Glutamatergic neuron (in vitro differentiated cells): ENCODE measurements at regions not wholly inside any gene's neighbourhood (a gene's known extent, or its start where the extent isn't known, plus 50 kb on each side); places are given as distances from the start of the nearest gene placed in this dataset.

ENCODE experiments used
- DNase-seq: peaks from one replicate; pipeline ENCODE4 v3.0.0; 2022
- H3K27ac Mint-ChIP-seq: one replicate; pipeline ENCODE4 v1.8.0; 2020; ENCODE audit warnings: mild to moderate bottlenecking, mixed read lengths, inconsistent platforms; ENCODE audit not compliant: unreplicated experiment
- H3K27me3 Mint-ChIP-seq: one replicate; pipeline ENCODE4 v1.8.0; 2020; ENCODE audit warnings: mild to moderate bottlenecking, moderate library complexity, mixed read lengths, inconsistent platforms; ENCODE audit not compliant: unreplicated experiment
- H3K36me3 Mint-ChIP-seq: one replicate; pipeline ENCODE4 v1.8.0; 2020; ENCODE audit warnings: mild to moderate bottlenecking, mixed read lengths, inconsistent platforms; ENCODE audit not compliant: unreplicated experiment
- H3K4me1 Mint-ChIP-seq: one replicate; pipeline ENCODE4 v1.8.0; 2020; ENCODE audit warnings: mild to moderate bottlenecking, low read depth, mixed read lengths, inconsistent platforms; ENCODE audit not compliant: unreplicated experiment
- H3K4me3 Mint-ChIP-seq: one replicate; pipeline ENCODE4 v1.8.0; 2020; ENCODE audit warnings: mild to moderate bottlenecking, mixed read lengths, inconsistent platforms; ENCODE audit not compliant: unreplicated experiment
- H3K9me3 Mint-ChIP-seq: one replicate; pipeline ENCODE4 v1.8.0; 2020; ENCODE audit warnings: mild to moderate bottlenecking, moderate library complexity, mixed read lengths, inconsistent platforms; ENCODE audit not compliant: unreplicated experiment
- CTCF ChIP-seq: fragments of 200-600 bp; sonication (generic); IDR thresholded peaks from one replicate; pipeline ENCODE4 v1.5.0; 2021; ENCODE audit not compliant: partially characterized antibody, unreplicated experiment

- no peak overlapping the region for H3K4me3 Mint-ChIP-seq
- no peaks in the 10 kb centered on the region for H3K27me3 Mint-ChIP-seq
- no peak for DNase-seq
- TF ChIP-seq CTCF: no peak
- no peaks in the 10 kb centered on the region for H3K9me3 Mint-ChIP-seq
- no peaks in the 10 kb centered on the region for H3K36me3 Mint-ChIP-seq
- peaks cover 5% of the 10 kb centered on the region for H3K4me1 Mint-ChIP-seq
- H3K27ac Mint-ChIP-seq: no peak overlapping the region
Observed at GRCh38 chr14:51180577-51180976, 59.5 kb upstream of the TMX1 start.

DNA sequence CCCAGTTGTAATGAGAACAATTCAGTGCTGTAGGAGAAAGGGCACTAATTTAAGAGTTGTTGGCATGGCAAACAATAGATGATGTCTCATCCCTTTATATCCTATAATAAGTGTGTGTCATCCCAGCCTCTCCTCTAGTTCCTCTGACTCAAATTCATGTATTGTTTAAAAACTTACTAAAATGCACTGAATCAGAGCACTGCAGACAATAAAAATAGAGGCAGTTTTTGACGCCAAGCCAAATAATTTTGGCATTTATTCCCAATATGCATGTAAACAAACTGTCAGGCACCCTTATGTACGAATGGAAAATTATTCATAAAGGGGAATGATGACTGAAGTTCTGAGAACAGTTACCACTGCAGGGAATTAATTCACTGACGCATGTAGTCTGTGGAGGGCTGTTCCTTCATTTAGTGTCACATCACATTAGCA lies 57.9 kb upstream of the TMX1 start:
- Mint-ChIP-seq H3K9me3 (no peaks in the 10 kb centered on the region), H3K4me1 (no peaks in the 10 kb centered on the region), H3K36me3 (no peaks in the 10 kb centered on the region), H3K27me3 (no peaks in the 10 kb centered on the region), H3K4me3 (no peak overlapping the region), H3K27ac (no peak overlapping the region)
- no peak for TF ChIP-seq CTCF
- DNase-seq: no peak

DNA sequence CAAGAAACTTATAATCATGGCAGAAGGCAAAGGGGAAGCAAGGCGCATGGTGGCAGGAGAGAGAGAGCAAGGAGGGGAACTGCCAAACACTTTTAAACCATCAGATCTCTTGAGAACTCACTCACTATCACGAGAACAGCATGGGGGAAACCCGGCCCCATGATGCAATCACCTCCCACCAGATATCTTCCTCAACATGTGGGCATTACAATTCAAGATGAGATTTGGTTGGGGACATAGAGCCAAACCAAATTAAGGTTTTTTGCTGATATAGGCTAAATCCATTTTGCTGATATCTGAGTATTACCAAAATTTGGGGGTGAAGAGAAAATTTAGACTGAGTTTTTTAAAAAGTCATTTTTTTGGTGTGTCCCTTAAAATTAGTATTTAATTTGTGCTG lies 54.9 kb upstream of the TMX1 start:
- H3K9me3 Mint-ChIP-seq: no peaks in the 10 kb centered on the region
- DNase-seq: no peak
- H3K4me3 Mint-ChIP-seq: no peak overlapping the region
- TF ChIP-seq CTCF: no peak
- no peaks in the 10 kb centered on the region for H3K4me1 Mint-ChIP-seq
- H3K36me3 Mint-ChIP-seq: no peaks in the 10 kb centered on the region
- no peak overlapping the region for H3K27ac Mint-ChIP-seq
- H3K27me3 Mint-ChIP-seq: no peaks in the 10 kb centered on the region

- no peak for TF ChIP-seq CTCF
- Mint-ChIP-seq H3K4me3 (no peak overlapping the region), H3K27me3 (no peaks in the 10 kb centered on the region), H3K4me1 (no peaks in the 10 kb centered on the region), H3K9me3 (no peaks in the 10 kb centered on the region), H3K27ac (no peak overlapping the region), H3K36me3 (no peaks in the 10 kb centered on the region)
- no peak for DNase-seq
Observed at GRCh38 chr14:51185754-51186153, 54.3 kb upstream of the TMX1 start.

GRCh38 chr14:51188566-51189185 lies 51.4 kb upstream of the TMX1 start:
- DNase-seq: no peak
- no peaks in the 10 kb centered on the region for H3K4me1 Mint-ChIP-seq
- H3K27ac Mint-ChIP-seq: no peak overlapping the region
- TF ChIP-seq CTCF: no peak
- H3K27me3 Mint-ChIP-seq: no peaks in the 10 kb centered on the region
- H3K4me3 Mint-ChIP-seq: no peak overlapping the region
- H3K36me3 Mint-ChIP-seq: no peaks in the 10 kb centered on the region
- H3K9me3 Mint-ChIP-seq: no peaks in the 10 kb centered on the region
